ENCODE measurements at regions not wholly inside any gene's neighbourhood (a gene's known extent, or its start where the extent isn't known, plus 50 kb on each side); places are given as distances from the start of the nearest gene placed in this dataset.

- ChIA-PET POLR2A (no interaction called here), CTCF (no interaction called here), RAD21 (ENCODE audit: low non-redundant PET in 1 of 2, low total read pairs in 2 of 2, uncharacterized antibody in 2 of 2, unreplicated experiment in 2 of 2) (no interaction called here)
- intact Hi-C loops (cut with micrococcal nuclease), result loop anchor here (5.0 to 10.0 kb wide), 2 partner anchors 35 to 277 kb away; no protein-coding TSS in a partner anchor
- TF ChIP-seq ELF1 (IDR thresholded peaks at IDR 0.05; ENCODE audit: borderline replicate concordance, low read depth) (no peak), EZH2phosphoT487 (IDR thresholded peaks at IDR 0.05; ENCODE audit: borderline replicate concordance) (no peak), SIN3A (IDR thresholded peaks at IDR 0.05; ENCODE audit: low read depth) (no peak), YY1 (IDR thresholded peaks at IDR 0.05; ENCODE audit: extremely low read depth, insufficient replicate concordance, low read depth, low read length) (no peak), MAX (IDR thresholded peaks at IDR 0.05) (no peak), FOSL1 (IDR thresholded peaks at IDR 0.05; ENCODE audit: low read depth) (no peak), ZBTB33 (IDR thresholded peaks at IDR 0.05; ENCODE audit: extremely low read depth, insufficient replicate concordance, low read length) (no peak), POLR2A (IDR thresholded peaks at IDR 0.05; ENCODE audit: borderline replicate concordance, extremely low read depth, insufficient read depth, insufficient read length) (no peak), POLR2AphosphoS5 (IDR thresholded peaks at IDR 0.05; ENCODE audit: low read depth, low read length) (no peak), CBX3 (IDR thresholded peaks at IDR 0.05; ENCODE audit: low read depth) (no peak), JUND (IDR thresholded peaks at IDR 0.05) (no peak)
- no peak for ATAC-seq
- Histone ChIP-seq H3K36me3 (ENCODE audit: control insufficient read depth in 1 of 2, insufficient read depth in 2 of 2, low read length in 2 of 2) (no peaks in the 10 kb centered on the region), H3K4me1 (ENCODE audit: control insufficient read depth in 1 of 2, insufficient read depth in 2 of 2, low read length in 2 of 2) (no peaks in the 10 kb centered on the region), H3K4me2 (ENCODE audit: low read length) (no peak overlapping the region), H3K4me3 (replicated peaks in 1 of 2; ENCODE audit: low read depth in 1 of 2, low read length in 2 of 2) (no peak overlapping the region), H3K9ac (ENCODE audit: low read length) (no peak overlapping the region), H3K79me2 (ENCODE audit: insufficient read depth, low read length) (no peaks in the 10 kb centered on the region), H3K27me3 (ENCODE audit: insufficient read depth, low read length) (no peaks in the 10 kb centered on the region), H3K27ac (ENCODE audit: low read depth, low read length) (no peak overlapping the region), H4K20me1 (ENCODE audit: insufficient read depth) (no peaks in the 10 kb centered on the region), H3K9me3 (ENCODE audit: control insufficient read depth in 1 of 2, insufficient read depth in 1 of 2, low read depth in 1 of 2, low read length in 2 of 2) (no peaks in the 10 kb centered on the region), H2AFZ (ENCODE audit: low read depth, low read length, poor library complexity, severe bottlenecking) (no peak overlapping the region), H3K9me2 (ENCODE audit: insufficient read depth) (no peaks in the 10 kb centered on the region)
- DNase-seq (ENCODE audit: low read depth, low spot score), result no peak
- BruUV-seq (replicated peaks), result no TSS peak
Measured at GRCh38 chr18:10027461-10027860, 113.6 kb downstream of the VAPA start.

Measured in HCT116 (cell line).